ENCODE measurements at regions not wholly inside any gene's neighbourhood (a gene's known extent, or its start where the extent isn't known, plus 50 kb on each side); places are given as distances from the start of the nearest gene placed in this dataset.
"Not testable (repeated sequence)": the region's sequence is repeated elsewhere in the genome, so short reads cannot be mapped to it uniquely, and the experiment has no call there.

GRCh38 chr2:228956701-228957474 lies 314.2 kb downstream of the PID1 start:
- no peak for TF ChIP-seq POLR2A (IDR thresholded peaks at IDR 0.05; ENCODE audit: low read length)
- TF ChIP-seq GATA1 (IDR thresholded peaks at IDR 0.05; ENCODE audit: low read depth, low read length): no peak
- DNase-seq: no peak

- no peak for DNase-seq
- no peak for TF ChIP-seq GATA1 (IDR thresholded peaks at IDR 0.05; ENCODE audit: low read depth, low read length)
- no peak for TF ChIP-seq POLR2A (IDR thresholded peaks at IDR 0.05; ENCODE audit: low read length)
These were observed 321.3 kb downstream of the PID1 start for GRCh38 chr2:228949831-228950230.

- TF ChIP-seq GATA1 (IDR thresholded peaks at IDR 0.05; ENCODE audit: low read depth, low read length) (no peak), POLR2A (IDR thresholded peaks at IDR 0.05; ENCODE audit: low read length) (no peak)
- DNase-seq: no peak
These were observed 325.4 kb downstream of the PID1 start for GRCh38 chr2:228945710-228946109.

- no peak for DNase-seq
- TF ChIP-seq GATA1 (IDR thresholded peaks at IDR 0.05; ENCODE audit: low read depth, low read length) (no peak), POLR2A (IDR thresholded peaks at IDR 0.05; ENCODE audit: low read length) (no peak)
These were observed 328.2 kb downstream of the PID1 start for GRCh38 chr2:228942856-228943255.

GRCh38 chr2:228938629-228939028 lies 332.5 kb downstream of the PID1 start:
- no peak for DNase-seq
- TF ChIP-seq GATA1 (IDR thresholded peaks at IDR 0.05; ENCODE audit: low read depth, low read length) (no peak), POLR2A (IDR thresholded peaks at IDR 0.05; ENCODE audit: low read length) (no peak)

- DNase-seq: no peak
These were observed 343.8 kb downstream of the PID1 start for GRCh38 chr2:228927028-228928010.

GRCh38 chr2:228919808-228920207 lies 351.3 kb downstream of the PID1 start:
- DNase-seq: no peak
- TF ChIP-seq GATA1 (IDR thresholded peaks at IDR 0.05; ENCODE audit: low read depth, low read length) (no peak), POLR2A (IDR thresholded peaks at IDR 0.05; ENCODE audit: low read length) (no peak)

More at GRCh38 chr2:228927028-228928010, 343.8 kb downstream of the PID1 start:
- TF ChIP-seq GATA1 (IDR thresholded peaks at IDR 0.05; ENCODE audit: low read depth, low read length): no peak
- no peak for TF ChIP-seq POLR2A (IDR thresholded peaks at IDR 0.05; ENCODE audit: low read length)

GRCh38 chr2:228917220-228917619 lies 353.9 kb downstream of the PID1 start:
- DNase-seq: no peak
- no peak for TF ChIP-seq GATA1 (IDR thresholded peaks at IDR 0.05; ENCODE audit: low read depth, low read length)
- no peak for TF ChIP-seq POLR2A (IDR thresholded peaks at IDR 0.05; ENCODE audit: low read length)

- no peak for DNase-seq
- TF ChIP-seq GATA1 (IDR thresholded peaks at IDR 0.05; ENCODE audit: low read depth, low read length) (no peak), POLR2A (IDR thresholded peaks at IDR 0.05; ENCODE audit: low read length) (no peak)
These were observed 354.5 kb downstream of the PID1 start for GRCh38 chr2:228916416-228917090.

GRCh38 chr2:228913176-228913575 lies 357.9 kb downstream of the PID1 start:
- TF ChIP-seq POLR2A (IDR thresholded peaks at IDR 0.05; ENCODE audit: low read length): no peak
- TF ChIP-seq GATA1 (IDR thresholded peaks at IDR 0.05; ENCODE audit: low read depth, low read length): no peak
- no peak for DNase-seq

GRCh38 chr2:228910872-228911271 lies 360.2 kb downstream of the PID1 start:
- DNase-seq: not testable (repeated sequence)

- DNase-seq: no peak
- no peak for TF ChIP-seq POLR2A (IDR thresholded peaks at IDR 0.05; ENCODE audit: low read length)
- TF ChIP-seq GATA1 (IDR thresholded peaks at IDR 0.05; ENCODE audit: low read depth, low read length): no peak
These were observed 368.9 kb downstream of the PID1 start for GRCh38 chr2:228902176-228902575.

GRCh38 chr2:228901531-228901930 lies 369.6 kb downstream of the PID1 start:
- no peak for DNase-seq
- TF ChIP-seq GATA1 (IDR thresholded peaks at IDR 0.05; ENCODE audit: low read depth, low read length): no peak
- TF ChIP-seq POLR2A (IDR thresholded peaks at IDR 0.05; ENCODE audit: low read length): no peak

- no peak for TF ChIP-seq GATA1 (IDR thresholded peaks at IDR 0.05; ENCODE audit: low read depth, low read length)
- TF ChIP-seq POLR2A (IDR thresholded peaks at IDR 0.05; ENCODE audit: low read length): no peak
- no peak for DNase-seq
These were observed 392.9 kb downstream of the PID1 start for GRCh38 chr2:228878138-228878537.
